Myocyte (in vitro differentiated cells): ENCODE measurements at regions not wholly inside any gene's neighbourhood (a gene's known extent, or its start where the extent isn't known, plus 50 kb on each side); places are given as distances from the start of the nearest gene placed in this dataset.
A peak's percentile ranks its signal among the peaks of the same experiment; 100 is the strongest.

Experiments used
- DNase-seq: peaks from one replicate; pipeline ENCODE4 v3.0.0-alpha.2; 2012; ENCODE audit warnings: low read depth

- DNase-seq: no peak
These were observed 594.4 kb upstream of the VSTM2A start for GRCh38 chr7:53947732-53948131.

- no peak for DNase-seq
These were observed 576.5 kb upstream of the VSTM2A start for GRCh38 chr7:53965716-53966115.

- no peak for DNase-seq
These were observed 558.7 kb upstream of the VSTM2A start for GRCh38 chr7:53983480-53983879.

- DNase-seq: peak; percentile 2
These were observed 557.4 kb upstream of the VSTM2A start for GRCh38 chr7:53984776-53985175.

GRCh38 chr7:53988376-53988775 lies 553.8 kb upstream of the VSTM2A start:
- no peak for DNase-seq

GRCh38 chr7:53993224-53993623 lies 549.0 kb upstream of the VSTM2A start:
- DNase-seq: no peak

GRCh38 chr7:53996876-53997275 lies 545.3 kb upstream of the VSTM2A start:
- no peak for DNase-seq

GRCh38 chr7:54014765-54015164 lies 527.4 kb upstream of the VSTM2A start:
- DNase-seq: peak; percentile 40

GRCh38 chr7:54015251-54015650 lies 526.9 kb upstream of the VSTM2A start:
- DNase-seq: peak; percentile 92

GRCh38 chr7:54037873-54038272 lies 504.3 kb upstream of the VSTM2A start:
- no peak for DNase-seq

GRCh38 chr7:54060643-54061042 lies 481.5 kb upstream of the VSTM2A start:
- DNase-seq: no peak

- DNase-seq: no peak
These were observed 475.5 kb upstream of the VSTM2A start for GRCh38 chr7:54066643-54067042.

- DNase-seq: no peak
These were observed 472.3 kb upstream of the VSTM2A start for GRCh38 chr7:54069843-54070242.

GRCh38 chr7:54072710-54073109 lies 469.5 kb upstream of the VSTM2A start:
- DNase-seq: no peak

GRCh38 chr7:54076616-54077015 lies 465.6 kb upstream of the VSTM2A start:
- no peak for DNase-seq

GRCh38 chr7:54080525-54080924 lies 461.6 kb upstream of the VSTM2A start:
- no peak for DNase-seq

GRCh38 chr7:54080971-54081370 lies 461.2 kb upstream of the VSTM2A start:
- no peak for DNase-seq

- no peak for DNase-seq
These were observed 457.8 kb upstream of the VSTM2A start for GRCh38 chr7:54084340-54084739.

GRCh38 chr7:54090652-54091213 lies 451.4 kb upstream of the VSTM2A start:
- no peak for DNase-seq

- no peak for DNase-seq
These were observed 450.9 kb upstream of the VSTM2A start for GRCh38 chr7:54091322-54091721.

- DNase-seq: no peak
These were observed 444.3 kb upstream of the VSTM2A start for GRCh38 chr7:54097886-54098285.

GRCh38 chr7:54109501-54109900 lies 432.7 kb upstream of the VSTM2A start:
- DNase-seq: no peak

- DNase-seq: peak; percentile 76
These were observed 430.2 kb upstream of the VSTM2A start for GRCh38 chr7:54111814-54112511.
